Mesenchymal stem cell (in vitro differentiated cells and primary cell): ENCODE measurements at regions not wholly inside any gene's neighbourhood (a gene's known extent, or its start where the extent isn't known, plus 50 kb on each side); places are given as distances from the start of the nearest gene placed in this dataset.

Experiments
- DNase-seq: peaks from one replicate; pipeline ENCODE4 v3.0.0-alpha.2; 2013
- H2AFZ ChIP-seq: one replicate; pipeline ENCODE4 v1.6.1; 2013; ENCODE audit warnings: low read depth, mild to moderate bottlenecking, control low read depth, inconsistent platforms, low read length, moderate library complexity
- H2AK5ac ChIP-seq: 2 replicates; pipeline ENCODE4 v1.6.1; 2013; ENCODE audit warnings: low read length, moderate library complexity, mild to moderate bottlenecking, inconsistent platforms; ENCODE audit not compliant: severe bottlenecking
- H2BK120ac ChIP-seq: one replicate; pipeline ENCODE4 v1.6.1; 2013; ENCODE audit warnings: low read depth, mild to moderate bottlenecking, inconsistent platforms, low read length, moderate library complexity
- H2BK12ac ChIP-seq, 2 experiments: one replicate each; pipeline ENCODE4 v1.6.1; 2013; ENCODE audit warnings: inconsistent platforms in 2 of 2, low read length in 2 of 2, mild to moderate bottlenecking in 2 of 2, moderate library complexity in 2 of 2, control low read depth in 1 of 2
- H2BK15ac ChIP-seq: one replicate; pipeline ENCODE4 v1.6.1; 2013; ENCODE audit warnings: mild to moderate bottlenecking, low read depth, inconsistent platforms; ENCODE audit not compliant: poor library complexity, severe bottlenecking
- H2BK5ac ChIP-seq: 2 replicates; pipeline ENCODE4 v1.6.1; 2013; ENCODE audit warnings: low read depth, mild to moderate bottlenecking, low read length, control low read depth, inconsistent platforms; ENCODE audit not compliant: poor library complexity, severe bottlenecking
- H3K14ac ChIP-seq, 2 experiments: one replicate each; pipeline ENCODE4 v1.6.1; 2013; ENCODE audit warnings: inconsistent platforms in 2 of 2, low read length in 2 of 2, control low read depth in 1 of 2, mild to moderate bottlenecking in 1 of 2, moderate library complexity in 1 of 2
- H3K18ac ChIP-seq, 2 experiments: one replicate each; pipeline ENCODE4 v1.6.1; 2013; ENCODE audit warnings: inconsistent platforms in 2 of 2, low read length in 2 of 2, control low read depth in 1 of 2, low read depth in 1 of 2, mild to moderate bottlenecking in 1 of 2
- H3K23ac ChIP-seq, 2 experiments: one replicate each; pipeline ENCODE4 v1.6.1; 2013; ENCODE audit warnings: inconsistent platforms in 2 of 2, low read length in 2 of 2, mild to moderate bottlenecking in 2 of 2, moderate library complexity in 2 of 2, control low read depth in 1 of 2
- H3K27ac ChIP-seq: 2 replicates; pipeline ENCODE4 v1.5.1; 2013; ENCODE audit warnings: mild to moderate bottlenecking, moderate library complexity, low read length, control low read depth, inconsistent platforms; ENCODE audit not compliant: poor library complexity, severe bottlenecking
- H3K27me3 ChIP-seq, 2 experiments: 2 replicates each; pipeline versions ENCODE4 v1.6.1 to v1.7.0; 2013; ENCODE audit warnings: low read length in 2 of 2, mild to moderate bottlenecking in 2 of 2, moderate library complexity in 2 of 2, control low read depth in 1 of 2, inconsistent platforms in 1 of 2; ENCODE audit not compliant: control insufficient read depth in 1 of 2, insufficient read depth in 1 of 2
- H3K36me3 ChIP-seq, 2 experiments: 2 replicates each; pipeline versions ENCODE4 v1.6.1 to v1.7.0; 2013; ENCODE audit warnings: low read length in 2 of 2, control low read depth in 1 of 2, inconsistent platforms in 1 of 2, low read depth in 1 of 2, mild to moderate bottlenecking in 1 of 2; ENCODE audit not compliant: insufficient read depth in 2 of 2, control insufficient read depth in 1 of 2
- H3K4ac ChIP-seq, 2 experiments: one replicate each; pipeline ENCODE4 v1.6.1; 2013; ENCODE audit warnings: inconsistent platforms in 2 of 2, low read length in 2 of 2, mild to moderate bottlenecking in 2 of 2, moderate library complexity in 2 of 2, control low read depth in 1 of 2, low read depth in 1 of 2
- H3K4me1 ChIP-seq: 2 replicates; pipeline ENCODE4 v1.6.1; 2013; ENCODE audit warnings: low read depth, low read length, control low read depth; ENCODE audit not compliant: control insufficient read depth, insufficient read depth
- H3K4me2 ChIP-seq: 2 replicates; pipeline ENCODE4 v1.6.1; 2013; ENCODE audit warnings: low read length, mild to moderate bottlenecking, inconsistent platforms; ENCODE audit not compliant: poor library complexity, severe bottlenecking
- H3K4me3 ChIP-seq, 2 experiments: 2 replicates each; pipeline versions ENCODE4 v1.5.1 to v1.7.0; 2013; ENCODE audit warnings: low read length in 2 of 2, mild to moderate bottlenecking in 2 of 2, control low read depth in 1 of 2, low read depth in 1 of 2; ENCODE audit not compliant: insufficient read depth in 1 of 2
- H3K79me1 ChIP-seq: replicated peaks from 2 replicates; pipeline ENCODE4 v1.6.1; 2013; ENCODE audit warnings: mild to moderate bottlenecking, control low read depth, low read length, inconsistent platforms; ENCODE audit not compliant: poor library complexity, severe bottlenecking
- H3K9ac ChIP-seq: 2 replicates; pipeline ENCODE4 v1.7.0; 2013; ENCODE audit warnings: mild to moderate bottlenecking, low read length, moderate library complexity
- H3K9me3 ChIP-seq: 2 replicates; pipeline ENCODE4 v1.7.0; 2013; ENCODE audit warnings: mild to moderate bottlenecking, low read length; ENCODE audit not compliant: control insufficient read depth
- H4K8ac ChIP-seq: one replicate; pipeline ENCODE4 v1.6.1; 2013; ENCODE audit warnings: inconsistent platforms, mild to moderate bottlenecking, low read length, moderate library complexity
- H4K91ac ChIP-seq: one replicate; pipeline ENCODE4 v1.6.1; 2013; ENCODE audit warnings: mild to moderate bottlenecking, low read length, inconsistent platforms
- WGBS: methylation state at CpG from one replicate; pipeline ENCODE4 v1.1.7; 2013; ENCODE audit warnings: mixed read lengths; 5-methylcytosine and 5-hydroxymethylcytosine counted together

- no peak overlapping the region for H3K4me2 ChIP-seq
- H2BK5ac ChIP-seq, result no peak overlapping the region
- H3K4ac ChIP-seq, result no peak overlapping the region
- H3K14ac ChIP-seq, result no peak overlapping the region
- H2AFZ ChIP-seq, result no peak overlapping the region
- no peak overlapping the region for H3K18ac ChIP-seq
- no peaks in the 10 kb centered on the region for H3K27me3 ChIP-seq
- no peaks in the 10 kb centered on the region for H3K4me1 ChIP-seq
- no peak overlapping the region for H2BK15ac ChIP-seq
- H4K91ac ChIP-seq, result no peak overlapping the region
- H3K9ac ChIP-seq, result no peak overlapping the region
- no peaks in the 10 kb centered on the region for H3K79me1 ChIP-seq
- H3K36me3 ChIP-seq, result no peaks in the 10 kb centered on the region
- H3K4me3 ChIP-seq, result no peak overlapping the region
- H2BK12ac ChIP-seq, result no peak overlapping the region
- H4K8ac ChIP-seq, result no peak overlapping the region
- no peak for DNase-seq
- 87% methylated on average over 3 of the region's 3 CpGs for WGBS
- no peak overlapping the region for H2BK120ac ChIP-seq
- no peak overlapping the region for H3K27ac ChIP-seq
- H2AK5ac ChIP-seq, result no peak overlapping the region
- no peaks in the 10 kb centered on the region for H3K9me3 ChIP-seq
- H3K23ac ChIP-seq, result no peak overlapping the region
Observed at GRCh38 chr4:158333820-158334219, 123.5 kb downstream of the TMEM144 start.

GRCh38 chr4:158341896-158342295, 131.6 kb downstream of the TMEM144 start:
- Histone ChIP-seq H2AFZ (no peak overlapping the region), H3K4me1 (no peaks in the 10 kb centered on the region), H3K79me1 (no peaks in the 10 kb centered on the region), H3K14ac (no peak overlapping the region), H2BK120ac (no peak overlapping the region), H3K9ac (no peak overlapping the region), H3K27me3 (no peaks in the 10 kb centered on the region), H3K27ac (no peak overlapping the region), H3K4me3 (no peak overlapping the region), H2BK15ac (no peak overlapping the region), H2BK5ac (no peak overlapping the region), H3K36me3 (no peaks in the 10 kb centered on the region), H3K18ac (no peak overlapping the region), H3K4ac (no peak overlapping the region), H3K9me3 (no peaks in the 10 kb centered on the region), H3K23ac (no peak overlapping the region), H4K8ac (no peak overlapping the region), H4K91ac (no peak overlapping the region), H3K4me2 (no peak overlapping the region), H2AK5ac (no peak overlapping the region), H2BK12ac (no peak overlapping the region)
- no peak for DNase-seq
- WGBS, result no CpG with 5 or more reads among the region's 1 CpG

- Histone ChIP-seq H3K4me3 (no peak overlapping the region), H3K9ac (no peak overlapping the region), H4K91ac (no peak overlapping the region), H3K27ac (no peak overlapping the region), H2BK5ac (no peak overlapping the region), H2BK12ac (no peak overlapping the region), H2BK120ac (no peak overlapping the region), H4K8ac (no peak overlapping the region), H3K18ac (no peak overlapping the region), H3K36me3 (no peaks in the 10 kb centered on the region), H3K14ac (no peak overlapping the region), H3K27me3 (no peaks in the 10 kb centered on the region), H2AFZ (no peak overlapping the region), H3K9me3 (no peaks in the 10 kb centered on the region), H2AK5ac (no peak overlapping the region), H3K4ac (no peak overlapping the region), H2BK15ac (no peak overlapping the region), H3K4me1 (no peaks in the 10 kb centered on the region), H3K23ac (no peak overlapping the region), H3K79me1 (no peaks in the 10 kb centered on the region), H3K4me2 (no peak overlapping the region)
- no peak for DNase-seq
- 60% methylated on average over 3 of the region's 4 CpGs for WGBS
Observed at GRCh38 chr4:158346576-158346975, 136.3 kb downstream of the TMEM144 start.

DNA sequence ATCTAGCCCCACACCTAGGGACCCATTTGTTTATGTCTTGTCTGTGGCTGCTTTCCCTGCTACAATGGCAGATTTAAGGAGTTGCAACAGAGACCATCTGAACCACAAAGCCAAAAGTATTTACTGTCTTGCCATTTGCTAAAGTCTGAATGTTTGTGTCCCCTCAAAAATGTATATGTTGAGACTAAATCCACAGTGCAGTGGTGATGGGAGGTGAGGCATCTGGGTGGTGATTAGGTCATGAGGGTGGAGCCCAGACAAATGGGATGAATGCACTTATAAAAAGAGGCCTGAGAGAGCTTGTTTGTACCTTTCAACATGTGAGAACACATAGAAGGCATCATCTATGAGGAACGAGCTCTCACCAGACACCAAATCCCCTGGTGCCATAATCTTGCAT, 137.3 kb downstream of the TMEM144 start:
- no peak overlapping the region for H2BK12ac ChIP-seq
- H3K9me3 ChIP-seq, result no peaks in the 10 kb centered on the region
- no peaks in the 10 kb centered on the region for H3K79me1 ChIP-seq
- H2AK5ac ChIP-seq, result no peak overlapping the region
- H2BK15ac ChIP-seq, result no peak overlapping the region
- no CpG with 5 or more reads among the region's 1 CpG for WGBS
- no peak overlapping the region for H3K23ac ChIP-seq
- DNase-seq, result no peak
- H2BK120ac ChIP-seq, result no peak overlapping the region
- no peak overlapping the region for H2AFZ ChIP-seq
- no peak overlapping the region for H3K14ac ChIP-seq
- H2BK5ac ChIP-seq, result no peak overlapping the region
- H3K4ac ChIP-seq, result no peak overlapping the region
- no peaks in the 10 kb centered on the region for H3K36me3 ChIP-seq
- H4K8ac ChIP-seq, result no peak overlapping the region
- no peak overlapping the region for H3K4me2 ChIP-seq
- H3K27me3 ChIP-seq, result no peaks in the 10 kb centered on the region
- H3K4me3 ChIP-seq, result no peak overlapping the region
- H3K18ac ChIP-seq, result no peak overlapping the region
- no peak overlapping the region for H4K91ac ChIP-seq
- H3K27ac ChIP-seq, result no peak overlapping the region
- no peaks in the 10 kb centered on the region for H3K4me1 ChIP-seq
- no peak overlapping the region for H3K9ac ChIP-seq
